MV-4-11 (cell line): ENCODE measurements at regions not wholly inside any gene's neighbourhood (a gene's known extent, or its start where the extent isn't known, plus 50 kb on each side); places are given as distances from the start of the nearest gene placed in this dataset.

ENCODE experiments used
- DNase-seq: peaks from one replicate; lab custom pipeline; 2025; lab: John Stamatoyannopoulos, UW

GRCh38 chr3:72111265-72112205 lies 326.6 kb upstream of the PROK2 start:
- no peak for DNase-seq

GRCh38 chr3:72109327-72110259 lies 324.6 kb upstream of the PROK2 start:
- peak; percentile 64 for DNase-seq

- no peak for DNase-seq
These were observed 320.4 kb upstream of the PROK2 start for GRCh38 chr3:72105306-72105705.

- peak; percentile 97 for DNase-seq
These were observed 317.2 kb upstream of the PROK2 start for GRCh38 chr3:72102112-72102616.

- peak; percentile 2 for DNase-seq
These were observed 316.5 kb upstream of the PROK2 start for GRCh38 chr3:72101494-72101893.

- DNase-seq, result peak; percentile 97
These were observed 315.7 kb upstream of the PROK2 start for GRCh38 chr3:72100601-72101187.

- peak; percentile 66 for DNase-seq
These were observed 315.1 kb upstream of the PROK2 start for GRCh38 chr3:72100080-72100511.

GRCh38 chr3:72099326-72100079 lies 314.6 kb upstream of the PROK2 start:
- peak; percentile 5 for DNase-seq

- no peak for DNase-seq
These were observed 312.1 kb upstream of the PROK2 start for GRCh38 chr3:72097053-72097452.

GRCh38 chr3:72095521-72095920 lies 310.6 kb upstream of the PROK2 start:
- no peak for DNase-seq

GRCh38 chr3:72093992-72094334 lies 309.0 kb upstream of the PROK2 start:
- DNase-seq, result no peak

- no peak for DNase-seq
These were observed 308.5 kb upstream of the PROK2 start for GRCh38 chr3:72093270-72093991.

GRCh38 chr3:72092778-72093177 lies 307.8 kb upstream of the PROK2 start:
- no peak for DNase-seq

- no peak for DNase-seq
These were observed 303.6 kb upstream of the PROK2 start for GRCh38 chr3:72088486-72089025.

- DNase-seq, result no peak
These were observed 302.5 kb upstream of the PROK2 start for GRCh38 chr3:72087420-72087819.

- peak; percentile 77 for DNase-seq
These were observed 301.8 kb upstream of the PROK2 start for GRCh38 chr3:72086743-72087087.

GRCh38 chr3:72086042-72086742 lies 301.2 kb upstream of the PROK2 start:
- peak; percentile 89 for DNase-seq

GRCh38 chr3:72085036-72085435 lies 300.1 kb upstream of the PROK2 start:
- no peak for DNase-seq

- no peak for DNase-seq
These were observed 298.0 kb upstream of the PROK2 start for GRCh38 chr3:72082776-72083462.
